Epithelial cell of proximal tubule (primary cell): ENCODE measurements at regions not wholly inside any gene's neighbourhood (a gene's known extent, or its start where the extent isn't known, plus 50 kb on each side); places are given as distances from the start of the nearest gene placed in this dataset.
A peak's percentile ranks its signal among the peaks of the same experiment; 100 is the strongest.
"Not testable (repeated sequence)": the region's sequence is repeated elsewhere in the genome, so short reads cannot be mapped to it uniquely, and the experiment has no call there.

Source experiments
- DNase-seq: peaks from one replicate; pipeline ENCODE4 v3.0.0-alpha.2; 2011; ENCODE audit warnings: low read depth
- H3K4me3 ChIP-seq: 2 replicates; pipeline ENCODE4 v1.5.1; 2011; ENCODE audit warnings: low read depth, mild to moderate bottlenecking, low read length
- TF ChIP-seq, protein P1 (sequence below): conservative IDR thresholded peaks from 2 replicates; pipeline ENCODE4 v1.5.1; 2012; ENCODE audit warnings: low read depth, mild to moderate bottlenecking, low read length

DNA sequence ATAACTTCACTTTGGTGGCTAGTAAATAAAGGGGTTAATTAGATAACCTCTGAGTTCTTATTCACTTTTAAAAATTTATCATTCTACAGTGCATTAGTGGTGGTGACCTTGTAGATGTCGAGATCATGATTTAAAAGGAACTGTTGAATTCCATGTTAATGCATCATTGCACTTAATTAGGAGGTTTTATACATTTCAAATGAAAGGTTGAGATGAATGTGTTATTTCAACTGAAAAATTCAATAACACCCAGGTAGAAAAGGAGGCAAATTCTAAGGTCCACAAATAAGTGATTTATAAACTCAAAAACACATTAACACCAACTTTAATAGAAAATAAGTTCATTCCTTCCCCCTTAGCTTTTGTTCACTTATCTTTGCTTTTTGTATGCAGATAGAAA lies 58.3 kb upstream of the TMEM170B start:
- DNase-seq, result no peak
- H3K4me3 ChIP-seq, result no peak overlapping the region
- TF ChIP-seq, protein P1, sequence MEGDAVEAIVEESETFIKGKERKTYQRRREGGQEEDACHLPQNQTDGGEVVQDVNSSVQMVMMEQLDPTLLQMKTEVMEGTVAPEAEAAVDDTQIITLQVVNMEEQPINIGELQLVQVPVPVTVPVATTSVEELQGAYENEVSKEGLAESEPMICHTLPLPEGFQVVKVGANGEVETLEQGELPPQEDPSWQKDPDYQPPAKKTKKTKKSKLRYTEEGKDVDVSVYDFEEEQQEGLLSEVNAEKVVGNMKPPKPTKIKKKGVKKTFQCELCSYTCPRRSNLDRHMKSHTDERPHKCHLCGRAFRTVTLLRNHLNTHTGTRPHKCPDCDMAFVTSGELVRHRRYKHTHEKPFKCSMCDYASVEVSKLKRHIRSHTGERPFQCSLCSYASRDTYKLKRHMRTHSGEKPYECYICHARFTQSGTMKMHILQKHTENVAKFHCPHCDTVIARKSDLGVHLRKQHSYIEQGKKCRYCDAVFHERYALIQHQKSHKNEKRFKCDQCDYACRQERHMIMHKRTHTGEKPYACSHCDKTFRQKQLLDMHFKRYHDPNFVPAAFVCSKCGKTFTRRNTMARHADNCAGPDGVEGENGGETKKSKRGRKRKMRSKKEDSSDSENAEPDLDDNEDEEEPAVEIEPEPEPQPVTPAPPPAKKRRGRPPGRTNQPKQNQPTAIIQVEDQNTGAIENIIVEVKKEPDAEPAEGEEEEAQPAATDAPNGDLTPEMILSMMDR, result no peak

DNA sequence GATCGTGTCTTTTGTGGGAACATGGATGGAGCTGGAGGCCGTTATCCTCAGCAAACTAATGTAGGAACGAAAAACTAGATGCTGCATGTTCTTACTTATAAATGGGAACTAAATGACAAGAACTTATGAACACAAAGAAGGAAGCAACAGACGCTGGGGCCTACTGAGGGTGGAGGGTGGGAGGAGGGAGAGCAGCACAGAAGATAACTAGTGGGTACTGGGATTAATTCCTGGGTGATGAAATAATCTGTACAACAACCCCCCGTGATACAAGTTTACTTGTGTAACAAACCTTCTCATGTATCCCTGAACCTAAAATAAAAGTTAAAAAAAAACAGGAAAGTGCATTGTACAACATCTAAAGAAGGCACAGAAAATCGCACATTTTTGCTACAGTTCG lies 59.0 kb upstream of the TMEM170B start:
- TF ChIP-seq, protein P1, result no peak

DNA sequence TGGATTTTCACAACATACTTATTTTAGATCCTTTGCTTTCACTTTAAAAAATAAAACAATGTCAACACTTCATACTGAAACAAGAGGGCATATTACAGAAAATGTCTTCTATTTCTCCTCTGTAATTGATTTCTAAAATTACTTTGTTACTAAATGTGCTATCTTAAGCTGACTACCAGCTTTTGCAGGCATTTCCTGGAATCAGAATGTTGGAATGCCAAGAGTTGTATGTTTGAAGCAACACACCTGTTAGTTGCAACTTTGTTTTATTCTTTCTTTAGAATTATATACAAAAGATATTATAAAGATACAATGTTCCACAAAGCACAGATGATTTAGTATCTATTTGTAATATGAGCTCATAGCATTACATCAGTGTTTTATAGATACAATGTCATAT lies 62.5 kb upstream of the TMEM170B start:
- no peak for DNase-seq
- H3K4me3 ChIP-seq, result no peak overlapping the region
- TF ChIP-seq, protein P1, result no peak

More for the DNA sequence above, 59.0 kb upstream of the TMEM170B start:
- no peak for DNase-seq
- no peak overlapping the region for H3K4me3 ChIP-seq

DNA sequence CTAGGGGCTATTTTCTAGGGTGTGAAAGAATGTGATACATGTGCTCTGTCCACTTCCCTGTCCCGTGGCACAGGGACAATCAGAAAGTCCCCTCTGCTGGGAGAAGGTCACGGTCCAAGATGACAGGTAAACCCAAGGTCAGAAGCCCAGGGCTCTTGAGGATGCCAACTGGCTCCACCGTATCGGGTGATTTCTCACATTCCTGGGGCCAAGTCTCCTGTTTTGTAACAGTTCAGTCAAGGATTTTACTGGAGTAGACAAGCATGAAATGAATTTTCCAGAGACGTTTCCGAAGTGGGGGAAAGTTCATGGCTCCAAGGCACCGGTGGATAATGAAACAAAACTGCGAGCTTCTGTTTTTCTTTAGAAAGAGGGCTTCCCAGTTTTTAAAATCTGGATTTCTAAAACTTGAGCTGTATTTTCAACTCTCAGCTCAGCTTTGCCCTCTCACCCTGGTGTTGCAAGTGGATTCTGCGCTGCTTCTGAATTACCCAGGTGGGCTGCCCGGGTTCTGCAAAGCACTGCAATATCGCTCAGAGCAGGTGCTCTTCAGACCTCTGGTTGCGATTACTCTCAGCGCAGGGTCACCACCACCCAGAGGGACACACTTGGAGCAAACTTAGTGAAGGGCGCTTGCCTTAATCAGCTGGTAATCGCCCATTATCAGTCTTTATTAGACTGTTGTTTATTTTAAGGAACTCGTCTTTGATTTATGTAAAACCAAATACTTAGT lies 64.4 kb upstream of the TMEM170B start:
- H3K4me3 ChIP-seq, result peak overlapping the region; percentile 50
- DNase-seq, result peak; percentile 69
- TF ChIP-seq, protein P1, result no peak

DNA sequence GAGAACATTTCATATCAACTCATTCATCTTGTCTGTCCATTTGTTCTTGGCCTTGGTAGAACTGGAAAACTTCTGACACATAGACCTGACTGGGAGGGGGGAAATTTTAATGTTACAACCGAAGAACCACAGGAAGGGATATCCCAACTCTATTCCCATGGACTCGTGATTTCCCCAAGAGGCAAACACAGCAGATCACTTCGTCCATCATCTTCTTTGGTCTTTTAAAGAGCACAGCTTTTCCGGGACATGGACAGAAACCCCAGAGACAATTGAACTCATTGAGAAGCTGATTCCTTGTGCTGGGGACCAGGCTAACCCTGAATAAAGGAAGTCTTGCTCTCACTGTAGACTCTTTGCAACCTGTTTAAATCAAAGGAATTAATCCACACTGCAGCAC lies 66.3 kb upstream of the TMEM170B start:
- no peak for DNase-seq
- no peak overlapping the region for H3K4me3 ChIP-seq
- TF ChIP-seq, protein P1, result no peak

DNA sequence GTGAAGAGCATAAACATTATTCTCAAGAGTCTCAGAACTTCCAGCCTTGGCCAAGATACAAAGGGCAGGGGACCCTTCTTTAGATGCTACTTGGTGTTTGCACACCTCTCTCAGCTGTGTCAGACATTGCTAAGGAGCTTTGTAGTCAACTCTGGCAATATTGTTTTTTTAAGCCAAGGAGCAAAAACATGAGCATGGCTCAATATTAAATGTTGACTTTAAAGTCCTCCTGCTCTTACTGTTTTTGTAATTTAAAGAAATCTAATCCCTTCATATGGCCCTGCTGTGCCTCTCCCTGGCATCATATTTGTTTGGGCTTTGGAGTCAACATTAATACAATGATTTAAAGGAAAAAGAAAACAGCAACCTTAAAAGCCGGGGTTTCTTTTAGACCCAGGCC lies 67.9 kb upstream of the TMEM170B start:
- DNase-seq, result no peak
- TF ChIP-seq, protein P1, result no peak
- no peak overlapping the region for H3K4me3 ChIP-seq

DNA sequence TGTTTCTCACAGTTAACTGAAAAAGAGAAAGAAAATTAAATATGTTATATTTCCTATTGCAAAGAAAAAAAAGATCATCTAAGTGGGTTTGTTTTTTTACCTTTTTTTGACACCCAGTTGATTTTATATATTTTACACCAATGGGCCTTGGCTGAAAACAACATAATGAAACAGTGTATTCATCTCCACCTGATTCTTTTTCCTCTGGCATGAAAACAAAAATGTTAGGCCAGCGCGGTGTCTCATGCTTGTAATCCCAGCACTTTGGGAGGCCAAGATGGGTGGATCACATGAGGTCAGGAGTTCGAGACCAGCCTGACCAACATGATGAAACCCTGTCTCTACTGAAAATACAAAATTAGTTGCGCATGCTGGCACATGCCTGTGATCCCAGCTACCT lies 69.3 kb upstream of the TMEM170B start:
- DNase-seq, H3K4me3 ChIP-seq: not testable (repeated sequence)
